CD4-positive, alpha-beta T cell (primary cell): ENCODE measurements at regions not wholly inside any gene's neighbourhood (a gene's known extent, or its start where the extent isn't known, plus 50 kb on each side); places are given as distances from the start of the nearest gene placed in this dataset.

Source experiments
- ATAC-seq: fragments of 200-7000 bp; cut with Tn5 transposase; one replicate; pipeline ENCODE4 v1.10.0; 2022; ENCODE audit warnings: mild to moderate bottlenecking; ENCODE audit not compliant: poor library complexity
- CTCF ChIA-PET: fragments of 350-600 bp; sonication (Branson Sonifier 250); formaldehyde crosslinking; loops from one replicate; lab custom pipeline; 2021; ENCODE audit warnings: antibody characterized with exemption, inconsistent platforms; lab: Charles Lee
- POLR2A ChIA-PET: fragments of 350-600 bp; sonication (Branson Sonifier 250); formaldehyde crosslinking; loops from one replicate; lab custom pipeline; 2021; ENCODE audit warnings: antibody characterized with exemption, inconsistent platforms; lab: Charles Lee
- DNase-seq, 14 experiments: peaks; one replicate each; pipeline ENCODE4 v3.0.0-alpha.2; 2013 to 2020; ENCODE audit warnings: mixed read lengths in 2 of 14
- H3K27ac ChIP-seq, 2 donors: one replicate each; pipeline versions ENCODE4 v1.5.1 to v1.7.0; 2013; ENCODE audit warnings: low read length in 2 of 2, low read depth in 1 of 2, mild to moderate bottlenecking in 1 of 2
- H3K27me3 ChIP-seq, 2 experiments: 1 replicate in 1 of 2; 2 replicates in 1 of 2; pipeline versions ENCODE4 v1.6.1 to v1.7.0; 2013; ENCODE audit warnings: low read length in 2 of 2, control low read depth in 1 of 2, mild to moderate bottlenecking in 1 of 2, moderate library complexity in 1 of 2; ENCODE audit not compliant: insufficient read depth in 2 of 2, control insufficient read depth in 1 of 2
- H3K36me3 ChIP-seq: one replicate; pipeline ENCODE4 v1.6.1; 2013; ENCODE audit warnings: low read length, control low read depth; ENCODE audit not compliant: insufficient read depth
- H3K4me1 ChIP-seq: one replicate; pipeline ENCODE4 v1.6.1; 2013; ENCODE audit warnings: low read length, control low read depth; ENCODE audit not compliant: insufficient read depth
- H3K4me3 ChIP-seq: one replicate; pipeline ENCODE4 v1.5.1; 2013; ENCODE audit warnings: mild to moderate bottlenecking, low read length, moderate library complexity
- H3K9me3 ChIP-seq, 2 experiments: 1 replicate in 1 of 2; 2 replicates in 1 of 2; pipeline versions ENCODE4 v1.6.1 to v1.7.0; 2013; ENCODE audit warnings: low read length in 2 of 2, mild to moderate bottlenecking in 2 of 2, control low read depth in 1 of 2, moderate library complexity in 1 of 2; ENCODE audit not compliant: control insufficient read depth in 1 of 2, insufficient read depth in 1 of 2
- H3K27ac Mint-ChIP-seq: one replicate; pipeline ENCODE4 v1.8.0; 2020; ENCODE audit warnings: mixed read lengths
- H3K27me3 Mint-ChIP-seq: one replicate; pipeline ENCODE4 v1.8.0; 2021; ENCODE audit warnings: mixed read lengths
- H3K36me3 Mint-ChIP-seq: one replicate; pipeline ENCODE4 v1.8.0; 2021; ENCODE audit warnings: low read depth, mixed read lengths
- H3K4me1 Mint-ChIP-seq: one replicate; pipeline ENCODE4 v1.8.0; 2021; ENCODE audit warnings: low read depth, mixed read lengths
- H3K4me3 Mint-ChIP-seq: one replicate; pipeline ENCODE4 v1.8.0; 2020; ENCODE audit warnings: mild to moderate bottlenecking, mixed read lengths
- H3K9me3 Mint-ChIP-seq: one replicate; pipeline ENCODE4 v1.8.0; 2020; ENCODE audit warnings: mixed read lengths
- intact Hi-C, 2 experiments: fragments of 100-400 bp; cut with DNase I in 1 of 2; cut with micrococcal nuclease in 1 of 2; formaldehyde crosslinking; loops; one replicate each; pipeline versions ENCODE4 v1.15.1 to v1.9.0; 2023 to 2025; cut with DNase I, micrococcal nuclease
- TF ChIP-seq, protein P1 (sequence below): fragments of 200-600 bp; IDR thresholded peaks from one replicate; pipeline ENCODE4 v1.8.0; 2022; ENCODE audit warnings: antibody characterized with exemption, mild to moderate bottlenecking

DNA sequence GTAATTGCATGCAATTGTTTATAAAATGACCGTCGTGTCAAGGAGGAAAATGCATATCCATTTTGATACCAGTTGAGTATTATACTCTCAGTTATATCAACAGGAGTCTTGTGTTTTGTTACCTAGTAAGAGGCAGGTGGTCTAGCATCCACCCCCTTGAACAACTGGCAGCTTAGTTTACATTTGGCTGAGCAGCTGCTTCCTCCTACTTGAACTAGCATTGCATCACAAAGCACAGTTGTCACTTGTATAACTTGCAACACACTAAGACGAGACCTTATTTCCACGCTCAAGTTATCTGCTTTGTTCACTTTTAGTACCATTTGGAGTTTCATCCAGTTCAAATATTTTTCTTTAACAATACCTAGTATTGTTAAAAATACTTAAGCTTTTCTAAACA lies 75.4 kb upstream of the UBE2E3 start:
- Mint-ChIP-seq H3K4me3 (no peak overlapping the region), H3K36me3 (no peaks in the 10 kb centered on the region), H3K27me3 (peaks cover 31% of the 10 kb centered on the region), H3K4me1 (no peaks in the 10 kb centered on the region), H3K9me3 (no peaks in the 10 kb centered on the region), H3K27ac (no peak overlapping the region)
- intact Hi-C loops, result no loop called here
- no peaks in the 10 kb centered on the region for H3K4me1 ChIP-seq
- H3K27ac ChIP-seq, result no peak overlapping the region
- no peaks in the 10 kb centered on the region for H3K9me3 ChIP-seq
- ChIA-PET POLR2A (no interaction called here), CTCF (no interaction called here)
- peaks cover 0 to 7% of the 10 kb centered on the region in 2 experiments for H3K27me3 ChIP-seq
- no peak for DNase-seq
- ATAC-seq, result no peak
- H3K4me3 ChIP-seq, result no peak overlapping the region
- TF ChIP-seq, protein P1, sequence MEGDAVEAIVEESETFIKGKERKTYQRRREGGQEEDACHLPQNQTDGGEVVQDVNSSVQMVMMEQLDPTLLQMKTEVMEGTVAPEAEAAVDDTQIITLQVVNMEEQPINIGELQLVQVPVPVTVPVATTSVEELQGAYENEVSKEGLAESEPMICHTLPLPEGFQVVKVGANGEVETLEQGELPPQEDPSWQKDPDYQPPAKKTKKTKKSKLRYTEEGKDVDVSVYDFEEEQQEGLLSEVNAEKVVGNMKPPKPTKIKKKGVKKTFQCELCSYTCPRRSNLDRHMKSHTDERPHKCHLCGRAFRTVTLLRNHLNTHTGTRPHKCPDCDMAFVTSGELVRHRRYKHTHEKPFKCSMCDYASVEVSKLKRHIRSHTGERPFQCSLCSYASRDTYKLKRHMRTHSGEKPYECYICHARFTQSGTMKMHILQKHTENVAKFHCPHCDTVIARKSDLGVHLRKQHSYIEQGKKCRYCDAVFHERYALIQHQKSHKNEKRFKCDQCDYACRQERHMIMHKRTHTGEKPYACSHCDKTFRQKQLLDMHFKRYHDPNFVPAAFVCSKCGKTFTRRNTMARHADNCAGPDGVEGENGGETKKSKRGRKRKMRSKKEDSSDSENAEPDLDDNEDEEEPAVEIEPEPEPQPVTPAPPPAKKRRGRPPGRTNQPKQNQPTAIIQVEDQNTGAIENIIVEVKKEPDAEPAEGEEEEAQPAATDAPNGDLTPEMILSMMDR, result no peak
- H3K36me3 ChIP-seq, result no peaks in the 10 kb centered on the region

DNA sequence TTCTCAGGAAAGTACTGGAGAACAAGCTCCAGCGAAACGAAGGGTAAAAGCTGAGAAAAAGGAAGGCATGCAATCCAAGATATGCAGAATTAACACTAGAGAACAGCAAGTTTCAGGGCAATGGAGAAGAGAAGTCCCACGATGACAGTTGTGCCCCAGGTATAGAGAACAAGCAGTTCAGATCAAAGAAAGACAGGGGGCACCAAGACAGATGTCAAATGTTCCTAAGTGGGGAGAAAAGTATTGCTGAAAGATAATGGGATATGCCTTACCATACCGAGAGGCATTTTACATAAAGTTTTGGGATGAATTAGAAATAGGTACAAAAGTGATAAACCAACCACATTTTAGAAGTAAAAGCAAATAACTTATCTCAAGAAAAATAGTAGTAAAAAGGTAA lies 79.1 kb upstream of the UBE2E3 start:
- no peak for ATAC-seq

DNA sequence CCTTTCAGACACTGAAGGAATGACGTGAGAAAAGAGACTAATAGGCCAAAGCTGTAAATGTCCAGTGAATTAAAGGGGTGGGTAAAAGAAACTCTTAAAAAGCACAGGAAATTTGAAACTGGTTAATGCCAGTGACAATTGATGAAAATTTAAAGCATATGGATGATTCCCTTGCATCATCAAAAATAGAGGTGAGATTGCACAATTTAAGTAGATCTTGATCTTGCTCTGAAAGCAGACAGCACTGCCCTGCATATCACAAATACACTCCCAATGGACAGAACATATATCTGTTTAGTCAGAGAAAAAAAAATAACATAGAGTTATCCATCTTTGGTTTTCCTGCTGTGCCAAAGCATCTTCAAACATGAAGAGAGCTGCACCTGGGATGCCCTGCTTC lies 86.7 kb upstream of the UBE2E3 start:
- Mint-ChIP-seq H3K27me3 (peaks cover 14% of the 10 kb centered on the region), H3K27ac (no peak overlapping the region), H3K36me3 (no peaks in the 10 kb centered on the region), H3K4me1 (no peaks in the 10 kb centered on the region), H3K9me3 (no peaks in the 10 kb centered on the region), H3K4me3 (no peak overlapping the region)
- H3K4me3 ChIP-seq, result no peak overlapping the region
- ChIA-PET CTCF (no interaction called here), POLR2A (no interaction called here)
- no peaks in the 10 kb centered on the region for H3K36me3 ChIP-seq
- peaks cover 0 to 4% of the 10 kb centered on the region in 2 experiments for H3K27me3 ChIP-seq
- intact Hi-C loops, result no loop called here
- TF ChIP-seq, protein P1, result no peak
- ATAC-seq (no peak), DNase-seq (no peak)
- no peak overlapping the region for H3K27ac ChIP-seq
- no peaks in the 10 kb centered on the region for H3K4me1 ChIP-seq
- H3K9me3 ChIP-seq, result no peaks in the 10 kb centered on the region

More for the DNA sequence above, 79.1 kb upstream of the UBE2E3 start:
- ChIA-PET CTCF (no interaction called here), POLR2A (no interaction called here)
- Mint-ChIP-seq H3K9me3 (no peaks in the 10 kb centered on the region), H3K36me3 (no peaks in the 10 kb centered on the region), H3K27me3 (peaks cover 38% of the 10 kb centered on the region), H3K4me3 (no peak overlapping the region), H3K4me1 (no peaks in the 10 kb centered on the region), H3K27ac (no peak overlapping the region)
- Histone ChIP-seq H3K9me3 (no peaks in the 10 kb centered on the region), H3K4me1 (no peaks in the 10 kb centered on the region), H3K36me3 (no peaks in the 10 kb centered on the region), H3K27ac (no peak overlapping the region), H3K4me3 (no peak overlapping the region), H3K27me3 (peaks cover 0 to 13% of the 10 kb centered on the region in 2 experiments)
- DNase-seq, result no peak
- TF ChIP-seq, protein P1, result no peak
- intact Hi-C loops, result no loop called here
